Keratinocyte (primary cell): ENCODE measurements at regions not wholly inside any gene's neighbourhood (a gene's known extent, or its start where the extent isn't known, plus 50 kb on each side); places are given as distances from the start of the nearest gene placed in this dataset.

Experiments used
- DNase-seq: peaks from one replicate; pipeline ENCODE4 v3.0.0-alpha.2; 2011; ENCODE audit warnings: low read depth, missing footprints, low spot score
- FAIRE-seq: peaks from 2 replicates; lab custom pipeline; 2011; peaks lifted over from hg19 to GRCh38; lab: Jason Lieb, UNC
- H2AFZ ChIP-seq: 2 replicates; pipeline ENCODE4 v1.6.0; 2012; ENCODE audit warnings: low read length, control low read depth, inconsistent platforms; ENCODE audit not compliant: control insufficient read depth
- H3K27ac ChIP-seq: 2 replicates; pipeline ENCODE4 v1.5.1; 2011; ENCODE audit warnings: low read length; ENCODE audit not compliant: control insufficient read depth, insufficient read depth
- H3K27me3 ChIP-seq: 3 replicates; pipeline ENCODE4 v1.6.0; 2011; ENCODE audit warnings: low read length; ENCODE audit not compliant: control insufficient read depth, insufficient read depth; ENCODE audit errors: extremely low read depth
- H3K36me3 ChIP-seq, 2 experiments: 2 replicates in 1 of 2; 3 replicates in 1 of 2; pipeline ENCODE4 v1.5.1; 2011; ENCODE audit warnings: low read length in 2 of 2, mild to moderate bottlenecking in 1 of 2; ENCODE audit not compliant: control insufficient read depth in 2 of 2, insufficient read depth in 2 of 2; ENCODE audit errors: extremely low read depth in 1 of 2
- H3K4me1 ChIP-seq: 3 replicates; pipeline ENCODE4 v1.5.1; 2011; ENCODE audit warnings: low read length; ENCODE audit not compliant: control insufficient read depth, insufficient read depth; ENCODE audit errors: extremely low read depth
- H3K4me2 ChIP-seq: 3 replicates; pipeline ENCODE4 v1.6.0; 2011; ENCODE audit warnings: low read depth, low read length; ENCODE audit not compliant: control insufficient read depth, insufficient read depth; ENCODE audit errors: extremely low read depth
- H3K4me3 ChIP-seq, 3 experiments: fragments of 200-600 bp in 1 of 3; sonication (generic) in 1 of 3; 2 replicates in 2 of 3; 3 replicates in 1 of 3; pipeline ENCODE4 v1.5.1; 2011 to 2016; ENCODE audit warnings: low read length in 3 of 3, mild to moderate bottlenecking in 3 of 3, control low read depth in 2 of 3, inconsistent platforms in 1 of 3, low read depth in 1 of 3, mixed read lengths in 1 of 3, mixed run types in 1 of 3, moderate library complexity in 1 of 3; ENCODE audit not compliant: control insufficient read depth in 2 of 3, insufficient read depth in 2 of 3; ENCODE audit errors: extremely low read depth in 1 of 3
- H3K79me2 ChIP-seq: 2 replicates; pipeline ENCODE4 v1.6.0; 2012; ENCODE audit warnings: low read length; ENCODE audit not compliant: control insufficient read depth, insufficient read depth
- H3K9ac ChIP-seq: 3 replicates; pipeline ENCODE4 v1.6.0; 2011; ENCODE audit warnings: low read length; ENCODE audit not compliant: control insufficient read depth, insufficient read depth; ENCODE audit errors: extremely low read depth
- H3K9me1 ChIP-seq: 3 replicates; pipeline ENCODE4 v1.6.0; 2011; ENCODE audit warnings: low read length; ENCODE audit not compliant: control insufficient read depth, insufficient read depth; ENCODE audit errors: extremely low read depth
- H3K9me3 ChIP-seq: 2 replicates; pipeline ENCODE4 v1.5.1; 2012; ENCODE audit warnings: low read depth, low read length; ENCODE audit not compliant: control insufficient read depth
- H4K20me1 ChIP-seq: 3 replicates; pipeline ENCODE4 v1.6.0; 2011; ENCODE audit warnings: low read length; ENCODE audit not compliant: control insufficient read depth, insufficient read depth; ENCODE audit errors: extremely low read depth
- EZH2 ChIP-seq: IDR thresholded peaks from one replicate; pipeline ENCODE4 v1.6.1; 2012; ENCODE audit warnings: inconsistent platforms, mild to moderate bottlenecking, low read length, moderate library complexity
- dilution Hi-C: fragments of 300-500 bp; cut with MboI; formaldehyde crosslinking; loops from one replicate; pipeline ENCODE4 v1.7.0; 2020; ENCODE audit warnings: low sequenced_read_pairs; ENCODE audit not compliant: extremely low pct_ligation_motif_present
- TF ChIP-seq, protein P1 (sequence below), 3 experiments: IDR thresholded peaks in 1 of 3; conservative IDR thresholded peaks in 1 of 3; optimal IDR thresholded peaks in 1 of 3; 2 replicates in 2 of 3; 3 replicates in 1 of 3; pipeline versions ENCODE3 to v1.5.1; 2011; ENCODE audit warnings: low read length in 3 of 3, mild to moderate bottlenecking in 3 of 3, moderate library complexity in 2 of 3, control low read depth in 1 of 3, inconsistent platforms in 1 of 3; ENCODE audit not compliant: insufficient read depth in 2 of 3; ENCODE audit errors: extremely low read depth in 1 of 3

DNA sequence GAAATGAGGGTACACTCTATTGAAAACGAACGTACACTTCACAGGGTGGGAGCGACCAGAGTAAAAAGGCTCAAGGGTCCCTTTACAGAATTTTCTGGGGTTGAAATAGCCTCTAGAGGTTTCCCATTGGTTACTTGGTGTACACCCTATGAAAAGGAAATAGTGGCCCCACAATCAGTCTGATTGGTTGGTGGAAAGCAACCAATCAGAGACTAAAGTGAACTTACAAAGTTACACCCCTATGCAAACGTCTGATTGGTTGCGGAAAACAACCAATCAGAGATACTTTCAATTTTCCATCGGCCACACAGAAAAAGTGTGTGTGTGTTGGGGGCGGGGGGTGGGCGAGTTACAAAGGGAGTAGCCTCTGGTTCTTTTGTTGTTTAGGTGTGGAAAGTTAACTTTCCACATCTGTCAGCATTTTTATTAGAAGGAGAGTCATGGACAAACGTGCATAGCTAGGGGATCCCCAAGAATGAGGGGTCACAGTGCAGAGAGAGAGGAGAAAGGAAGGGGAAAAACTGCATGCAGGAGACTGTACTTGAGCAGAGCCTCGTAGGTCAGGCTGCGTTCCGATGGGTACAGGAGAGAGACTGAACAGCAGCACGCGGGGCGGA, 1152.1 kb downstream of the TBC1D22A start:
- TF ChIP-seq, protein P1, sequence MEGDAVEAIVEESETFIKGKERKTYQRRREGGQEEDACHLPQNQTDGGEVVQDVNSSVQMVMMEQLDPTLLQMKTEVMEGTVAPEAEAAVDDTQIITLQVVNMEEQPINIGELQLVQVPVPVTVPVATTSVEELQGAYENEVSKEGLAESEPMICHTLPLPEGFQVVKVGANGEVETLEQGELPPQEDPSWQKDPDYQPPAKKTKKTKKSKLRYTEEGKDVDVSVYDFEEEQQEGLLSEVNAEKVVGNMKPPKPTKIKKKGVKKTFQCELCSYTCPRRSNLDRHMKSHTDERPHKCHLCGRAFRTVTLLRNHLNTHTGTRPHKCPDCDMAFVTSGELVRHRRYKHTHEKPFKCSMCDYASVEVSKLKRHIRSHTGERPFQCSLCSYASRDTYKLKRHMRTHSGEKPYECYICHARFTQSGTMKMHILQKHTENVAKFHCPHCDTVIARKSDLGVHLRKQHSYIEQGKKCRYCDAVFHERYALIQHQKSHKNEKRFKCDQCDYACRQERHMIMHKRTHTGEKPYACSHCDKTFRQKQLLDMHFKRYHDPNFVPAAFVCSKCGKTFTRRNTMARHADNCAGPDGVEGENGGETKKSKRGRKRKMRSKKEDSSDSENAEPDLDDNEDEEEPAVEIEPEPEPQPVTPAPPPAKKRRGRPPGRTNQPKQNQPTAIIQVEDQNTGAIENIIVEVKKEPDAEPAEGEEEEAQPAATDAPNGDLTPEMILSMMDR (optimal IDR thresholded peaks at IDR 0.05 in 1 of 3, IDR thresholded peaks at IDR 0.05 in 1 of 3, conservative IDR thresholded peaks at IDR 0.05 in 1 of 3; ENCODE audit: extremely low read depth in 1 of 3, insufficient read depth in 2 of 3, low read length in 3 of 3) = no peak
- TF ChIP-seq EZH2 = no peak
- Histone ChIP-seq H4K20me1 (no peaks in the 10 kb centered on the region), H3K9me1 (no peaks in the 10 kb centered on the region), H3K9me3 (peaks cover 3% of the 10 kb centered on the region), H3K79me2 (no peaks in the 10 kb centered on the region), H3K9ac (no peak overlapping the region), H3K36me3 (no peaks in the 10 kb centered on the region), H3K4me2 (no peak overlapping the region), H3K4me3 (no peak overlapping the region), H3K27me3 (no peaks in the 10 kb centered on the region), H3K4me1 (no peaks in the 10 kb centered on the region), H3K27ac (no peak overlapping the region), H2AFZ (no peak overlapping the region)
- FAIRE-seq (no peak), DNase-seq (no peak)
- dilution Hi-C loops = no loop called here

DNA sequence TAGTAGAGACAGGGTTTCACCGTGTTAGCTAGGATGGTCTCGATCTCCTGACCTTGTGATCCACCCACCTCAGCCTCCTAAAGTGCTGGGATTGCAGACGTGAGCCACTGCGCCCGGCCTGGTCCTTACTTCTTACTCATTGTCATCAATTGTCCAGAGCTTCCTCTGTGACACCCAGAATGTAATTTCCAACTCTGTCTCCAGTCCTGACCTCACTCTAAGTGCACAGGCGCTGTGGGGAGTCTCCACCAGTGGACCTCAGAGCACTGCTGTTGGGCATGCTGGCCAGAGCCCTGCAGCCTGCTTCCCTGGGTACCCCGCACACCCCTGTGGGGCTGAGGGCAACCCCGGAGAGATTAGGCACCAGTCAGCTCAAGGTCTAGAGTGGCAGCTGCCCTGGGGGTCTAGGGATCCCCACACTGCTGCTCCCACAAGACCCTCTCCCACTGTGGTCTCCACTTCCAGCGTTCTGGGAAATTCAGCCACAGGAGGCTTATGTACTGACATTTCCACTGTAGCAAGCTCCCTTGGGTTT, 1140.3 kb downstream of the TBC1D22A start:
- Histone ChIP-seq H4K20me1 (no peaks in the 10 kb centered on the region), H3K4me1 (no peaks in the 10 kb centered on the region), H3K9me1 (no peaks in the 10 kb centered on the region), H3K36me3 (no peaks in the 10 kb centered on the region), H3K9ac (no peak overlapping the region), H3K27me3 (no peaks in the 10 kb centered on the region), H3K4me3 (no peak overlapping the region), H3K79me2 (no peaks in the 10 kb centered on the region), H3K27ac (no peak overlapping the region), H3K9me3 (no peaks in the 10 kb centered on the region), H2AFZ (no peak overlapping the region), H3K4me2 (no peak overlapping the region)
- no peak for DNase-seq
- TF ChIP-seq EZH2 = no peak
- TF ChIP-seq, protein P1 (optimal IDR thresholded peaks at IDR 0.05 in 1 of 3, IDR thresholded peaks at IDR 0.05 in 1 of 3, conservative IDR thresholded peaks at IDR 0.05 in 1 of 3; ENCODE audit: extremely low read depth in 1 of 3, insufficient read depth in 2 of 3, low read length in 3 of 3) = no peak
- no peak for FAIRE-seq
- dilution Hi-C loops = no loop called here
